B cell (primary cell): ENCODE measurements at regions not wholly inside any gene's neighbourhood (a gene's known extent, or its start where the extent isn't known, plus 50 kb on each side); places are given as distances from the start of the nearest gene placed in this dataset.

Source experiments
- ATAC-seq: fragments of 200-7000 bp; cut with Tn5 transposase; one replicate; pipeline ENCODE4 v1.10.0; 2021; ENCODE audit warnings: low read depth, mild to moderate bottlenecking, moderate number of reproducible peaks, moderate library complexity
- CTCF ChIA-PET: fragments of 350-600 bp; sonication (Branson Sonifier 250); formaldehyde crosslinking; loops from one replicate; lab custom pipeline; 2021; ENCODE audit warnings: antibody characterized with exemption, inconsistent platforms; lab: Charles Lee
- POLR2A ChIA-PET: fragments of 350-600 bp; sonication (Branson Sonifier 250); formaldehyde crosslinking; loops from one replicate; lab custom pipeline; 2021; ENCODE audit warnings: antibody characterized with exemption; lab: Charles Lee
- DNase-seq: peaks from one replicate; pipeline ENCODE4 v3.0.0; 2013
- H2AFZ ChIP-seq: 2 replicates; pipeline ENCODE4 v1.6.1; 2012; ENCODE audit warnings: mild to moderate bottlenecking, low read depth, low read length; ENCODE audit not compliant: insufficient read depth, poor library complexity, severe bottlenecking
- H3K27ac ChIP-seq, 2 donors: 1 replicate in 1 of 2; 2 replicates in 1 of 2; pipeline ENCODE4 v1.5.1; 2012 to 2013; ENCODE audit warnings: low read length in 2 of 2, mild to moderate bottlenecking in 2 of 2, moderate library complexity in 1 of 2
- H3K27me3 ChIP-seq, 4 experiments: fragments of 200-600 bp in 1 of 4; sonication (generic) in 1 of 4; replicated peaks in 1 of 4; 1 replicate in 2 of 4; 2 replicates in 2 of 4; pipeline versions ENCODE4 v1.6.1 to v1.7.0; 2013 to 2016; ENCODE audit warnings: low read length in 3 of 4, mild to moderate bottlenecking in 2 of 4, mixed read lengths in 1 of 4, moderate library complexity in 1 of 4; ENCODE audit not compliant: insufficient read depth in 4 of 4, control insufficient read depth in 3 of 4; ENCODE audit errors: control extremely low read depth in 1 of 4
- H3K36me3 ChIP-seq, 2 experiments: replicated peaks in 1 of 2; 1 replicate in 1 of 2; 2 replicates in 1 of 2; pipeline versions ENCODE4 v1.6.1 to v1.7.1; 2013; ENCODE audit warnings: low read length in 1 of 2; ENCODE audit not compliant: insufficient read depth in 2 of 2, control insufficient read depth in 1 of 2; ENCODE audit errors: control extremely low read depth in 1 of 2, extremely low read depth in 1 of 2
- H3K4me1 ChIP-seq, 2 donors: fragments of 200-600 bp in 1 of 2; sonication (generic) in 1 of 2; 1 replicate in 1 of 2; 2 replicates in 1 of 2; pipeline versions ENCODE4 v1.5.1 to v1.6.1; 2013 to 2017; ENCODE audit warnings: low read length in 2 of 2; ENCODE audit not compliant: control insufficient read depth in 2 of 2, insufficient read depth in 2 of 2
- H3K4me2 ChIP-seq: replicated peaks from 2 replicates; pipeline ENCODE3; 2012; ENCODE audit warnings: mild to moderate bottlenecking, low read depth, low read length; ENCODE audit not compliant: poor library complexity, severe bottlenecking
- H3K4me3 ChIP-seq, 5 experiments: fragments of 200-600 bp in 1 of 5; sonication (generic) in 1 of 5; 1 replicate in 3 of 5; 2 replicates in 2 of 5; pipeline versions ENCODE4 v1.5.1 to v1.7.0; 2011 to 2016; ENCODE audit warnings: low read length in 4 of 5, mild to moderate bottlenecking in 4 of 5, low read depth in 2 of 5, control low read depth in 1 of 5, moderate library complexity in 1 of 5; ENCODE audit not compliant: insufficient read depth in 1 of 5; ENCODE audit errors: control extremely low read depth in 1 of 5, extremely low read depth in 1 of 5
- H3K79me2 ChIP-seq: fragments of 200-600 bp; sonication (generic); one replicate; pipeline ENCODE4 v1.6.0; 2016; ENCODE audit warnings: low read length; ENCODE audit not compliant: control insufficient read depth, insufficient read depth
- H3K9ac ChIP-seq: fragments of 200-600 bp; sonication (generic); 2 replicates; pipeline ENCODE4 v1.6.1; 2017; ENCODE audit warnings: mild to moderate bottlenecking, low read length, moderate library complexity
- H3K9me3 ChIP-seq, 3 donors: one replicate each; pipeline versions ENCODE4 v1.6.1 to v1.7.1; 2013; ENCODE audit warnings: low read length in 2 of 3; ENCODE audit not compliant: control insufficient read depth in 2 of 3, insufficient read depth in 1 of 3; ENCODE audit errors: control extremely low read depth in 1 of 3
- H4K20me1 ChIP-seq: 2 replicates; pipeline ENCODE4 v1.6.0; 2012; ENCODE audit warnings: mild to moderate bottlenecking, low read length; ENCODE audit not compliant: insufficient read depth, control insufficient read depth, poor library complexity, severe bottlenecking
- H3K27ac Mint-ChIP-seq: one replicate; pipeline ENCODE4 v1.8.0; 2021; ENCODE audit warnings: mixed read lengths
- H3K27me3 Mint-ChIP-seq: one replicate; pipeline ENCODE4 v1.8.0; 2021; ENCODE audit warnings: mixed read lengths
- H3K4me1 Mint-ChIP-seq: one replicate; pipeline ENCODE4 v1.8.0; 2021; ENCODE audit warnings: mixed read lengths
- H3K4me3 Mint-ChIP-seq: one replicate; pipeline ENCODE4 v1.8.0; 2021; ENCODE audit warnings: mixed read lengths
- H3K9me3 Mint-ChIP-seq: one replicate; pipeline ENCODE4 v1.8.0; 2022; ENCODE audit warnings: mixed read lengths; ENCODE audit not compliant: insufficient read depth
- CTCF ChIP-seq: fragments of 200-600 bp; IDR thresholded peaks from one replicate; pipeline ENCODE4 v1.8.0; 2022; ENCODE audit warnings: antibody characterized with exemption, mild to moderate bottlenecking
- EZH2 ChIP-seq: IDR thresholded peaks from 2 replicates; pipeline ENCODE4 v1.6.1; 2012; ENCODE audit warnings: borderline replicate concordance, low read depth, mild to moderate bottlenecking, moderate library complexity, low read length; ENCODE audit not compliant: insufficient read depth, poor library complexity, severe bottlenecking
- WGBS: methylation state at CpG from one replicate; pipeline ENCODE4 v1.1.5; 2013; ENCODE audit warnings: missing lambda C conversion rate; ENCODE audit not compliant: insufficient coverage; 5-methylcytosine and 5-hydroxymethylcytosine counted together
- intact Hi-C: fragments of 100-400 bp; cut with micrococcal nuclease; formaldehyde crosslinking; loops from one replicate; pipeline ENCODE4 v1.10.0; 2022

- H3K9me3 Mint-ChIP-seq, result no peaks in the 10 kb centered on the region
- Histone ChIP-seq H3K9ac (no peak overlapping the region), H3K4me1 (no peaks in the 10 kb centered on the region), H3K27me3 (no peaks in the 10 kb centered on the region), H2AFZ (no peak overlapping the region), H3K4me3 (no peak overlapping the region), H3K36me3 (no peaks in the 10 kb centered on the region), H3K79me2 (no peaks in the 10 kb centered on the region), H3K27ac (no peak overlapping the region), H4K20me1 (no peaks in the 10 kb centered on the region), H3K4me2 (no peak overlapping the region), H3K9me3 (no peaks in the 10 kb centered on the region)
- no CpG with 5 or more reads among the region's 5 CpGs for WGBS
- TF ChIP-seq CTCF (no peak), EZH2 (no peak)
- POLR2A ChIA-PET, result no interaction called here
- CTCF ChIA-PET, result no interaction called here
- no peak overlapping the region for H3K4me3 Mint-ChIP-seq
- DNase-seq (no peak), ATAC-seq (no peak)
- no peaks in the 10 kb centered on the region for H3K4me1 Mint-ChIP-seq
- no peak overlapping the region for H3K27ac Mint-ChIP-seq
- intact Hi-C loops, result no loop called here
- no peaks in the 10 kb centered on the region for H3K27me3 Mint-ChIP-seq
Observed at GRCh38 chr9:28320616-28321015, 747.3 kb upstream of the C9orf72 start.

- CTCF ChIA-PET, result no interaction called here
- no peak for ATAC-seq
Observed at GRCh38 chr9:28329323-28329722, 756.0 kb upstream of the C9orf72 start.

More at GRCh38 chr9:28329323-28329722, 756.0 kb upstream of the C9orf72 start:
- TF ChIP-seq CTCF (no peak), EZH2 (no peak)
- Histone ChIP-seq H2AFZ (no peak overlapping the region), H3K79me2 (no peaks in the 10 kb centered on the region), H3K27ac (no peak overlapping the region), H3K4me2 (no peak overlapping the region), H4K20me1 (no peaks in the 10 kb centered on the region), H3K4me3 (no peak overlapping the region), H3K9ac (no peak overlapping the region), H3K4me1 (no peaks in the 10 kb centered on the region), H3K9me3 (peaks cover 0 to 4% (median 0%) of the 10 kb centered on the region in 3 donors), H3K36me3 (no peaks in the 10 kb centered on the region), H3K27me3 (no peaks in the 10 kb centered on the region)
- H3K4me1 Mint-ChIP-seq, result no peaks in the 10 kb centered on the region
- POLR2A ChIA-PET, result no interaction called here
- H3K9me3 Mint-ChIP-seq, result no peaks in the 10 kb centered on the region
- H3K27me3 Mint-ChIP-seq, result no peaks in the 10 kb centered on the region
- no peak for DNase-seq
- intact Hi-C loops, result no loop called here
- H3K27ac Mint-ChIP-seq, result no peak overlapping the region
- no peak overlapping the region for H3K4me3 Mint-ChIP-seq
- WGBS, result 84% methylated on average over 3 of the region's 3 CpGs
